Stimulated activated CD8-positive, alpha-beta memory T cell treated with anti-CD3 and anti-CD28 coated beads, Interleukin-15, amount 100 ng/mL, for 4 hours (primary cell): ENCODE measurements at regions not wholly inside any gene's neighbourhood (a gene's known extent, or its start where the extent isn't known, plus 50 kb on each side); places are given as distances from the start of the nearest gene placed in this dataset.
"Not testable (repeated sequence)": the region's sequence is repeated elsewhere in the genome, so short reads cannot be mapped to it uniquely, and the experiment has no call there.

Source experiments
- DNase-seq, 2 donors: peaks; one replicate each; pipeline ENCODE4 v3.0.0-alpha.2; 2020; ENCODE audit warnings: low read depth in 2 of 2

GRCh38 chr3:103470498-103470897, 1035.7 kb downstream of the ZPLD1 start:
- no peak for DNase-seq

- DNase-seq: no peak
These were observed 1059.2 kb downstream of the ZPLD1 start for GRCh38 chr3:103494011-103494410.

GRCh38 chr3:103494512-103494911, 1059.7 kb downstream of the ZPLD1 start:
- no peak for DNase-seq

GRCh38 chr3:103495186-103495585, 1060.4 kb downstream of the ZPLD1 start:
- DNase-seq: no peak

- DNase-seq: no peak
These were observed 1064.5 kb downstream of the ZPLD1 start for GRCh38 chr3:103499132-103499900.

GRCh38 chr3:103499967-103500366, 1065.2 kb downstream of the ZPLD1 start:
- DNase-seq: no peak

GRCh38 chr3:103510760-103511159, 1075.9 kb downstream of the ZPLD1 start:
- no peak for DNase-seq

GRCh38 chr3:103511891-103512290, 1077.1 kb downstream of the ZPLD1 start:
- DNase-seq: no peak

- no peak for DNase-seq
These were observed 1077.8 kb downstream of the ZPLD1 start for GRCh38 chr3:103512595-103512994.

GRCh38 chr3:103513003-103513402, 1078.2 kb downstream of the ZPLD1 start:
- no peak for DNase-seq

- no peak for DNase-seq
These were observed 1080.3 kb downstream of the ZPLD1 start for GRCh38 chr3:103515116-103515515.

- no peak for DNase-seq
These were observed 1082.1 kb downstream of the ZPLD1 start for GRCh38 chr3:103516950-103517349.

- DNase-seq: not testable (repeated sequence)
These were observed 1096.5 kb downstream of the ZPLD1 start for GRCh38 chr3:103531327-103531726.

GRCh38 chr3:103532986-103533385, 1098.2 kb downstream of the ZPLD1 start:
- no peak for DNase-seq

GRCh38 chr3:103554451-103554850, 1119.6 kb downstream of the ZPLD1 start:
- no peak for DNase-seq

- not testable (repeated sequence) for DNase-seq
These were observed 1129.3 kb downstream of the ZPLD1 start for GRCh38 chr3:103564116-103564515.

- no peak for DNase-seq
These were observed 1151.0 kb downstream of the ZPLD1 start for GRCh38 chr3:103585809-103586208.

- DNase-seq: no peak
These were observed 1155.0 kb downstream of the ZPLD1 start for GRCh38 chr3:103589770-103590169.

- no peak for DNase-seq
These were observed 1166.0 kb downstream of the ZPLD1 start for GRCh38 chr3:103600844-103601243.

- no peak for DNase-seq
These were observed 1166.9 kb downstream of the ZPLD1 start for GRCh38 chr3:103601666-103602065.

GRCh38 chr3:103609472-103609871, 1174.7 kb downstream of the ZPLD1 start:
- DNase-seq: no peak

GRCh38 chr3:103613397-103614156, 1178.8 kb downstream of the ZPLD1 start:
- DNase-seq: no peak

- no peak for DNase-seq
These were observed 1179.9 kb downstream of the ZPLD1 start for GRCh38 chr3:103614719-103615118.
